Psoas muscle (tissue), 7 donors: ENCODE measurements at regions not wholly inside any gene's neighbourhood (a gene's known extent, or its start where the extent isn't known, plus 50 kb on each side); places are given as distances from the start of the nearest gene placed in this dataset.

ENCODE experiments used
- ATAC-seq, 4 donors: fragments of 200-7000 bp; cut with Tn5 transposase; one replicate each; pipeline ENCODE4 v1.9.1; 2020; ENCODE audit warnings: moderate library complexity in 3 of 4, mild to moderate bottlenecking in 2 of 4
- DNase-seq, 2 donors: peaks; one replicate each; pipeline ENCODE4 v3.0.0-alpha.2; 2020
- H3K27ac ChIP-seq: fragments of 200-600 bp; one replicate; pipeline ENCODE4 v1.8.0; 2022
- H3K27me3 ChIP-seq, 3 donors: fragments of 200-600 bp in 1 of 3; one replicate each; pipeline versions ENCODE4 v1.6.1 to v1.8.0; 2013 to 2022; ENCODE audit warnings: low read length in 2 of 3, mild to moderate bottlenecking in 2 of 3, moderate library complexity in 1 of 3; ENCODE audit not compliant: insufficient read depth in 3 of 3
- H3K36me3 ChIP-seq, 2 donors: fragments of 200-600 bp in 1 of 2; one replicate each; pipeline versions ENCODE4 v1.6.1 to v1.8.0; 2013 to 2022; ENCODE audit warnings: low read depth in 1 of 2, mild to moderate bottlenecking in 1 of 2, moderate library complexity in 1 of 2; ENCODE audit not compliant: insufficient read depth in 1 of 2
- H3K4me1 ChIP-seq: fragments of 200-600 bp; one replicate; pipeline ENCODE4 v1.8.0; 2022
- H3K4me3 ChIP-seq: fragments of 200-600 bp; one replicate; pipeline ENCODE4 v1.8.0; 2022; ENCODE audit warnings: mild to moderate bottlenecking
- H3K9me3 ChIP-seq: fragments of 200-600 bp; one replicate; pipeline ENCODE4 v1.8.0; 2022
- CTCF ChIP-seq: fragments of 200-600 bp; IDR thresholded peaks from one replicate; pipeline ENCODE4 v1.8.0; 2022; ENCODE audit warnings: antibody characterized with exemption
- WGBS, 3 donors: extraction: QIAGEN DNeasy Blood & Tissue Kit; methylation state at CpG; one replicate each; pipeline versions ENCODE4 v1.1.6 to v1.1.7; 2013; 5-methylcytosine and 5-hydroxymethylcytosine counted together
- intact Hi-C, 2 donors: fragments of 100-400 bp; cut with DNase I; formaldehyde crosslinking; loops; one replicate each; pipeline versions ENCODE4 v1.11.0 to v1.14.2; 2022
- donor health status: healthy with polysubstance abuse.
- donor health status: DM: no; HTN: no; CAD: no; lungs with moderate emphysema.
- donor health status: Bipolar disorder and iron deficiency.
- donor health status: healthy.
- donor health status: DM: yes; HTN: yes; CAD: no.
- donor health status: DM: no; HTN: no; CAD: no.
- donor health status: DM: yes; HTN: yes; CAD: no.

DNA sequence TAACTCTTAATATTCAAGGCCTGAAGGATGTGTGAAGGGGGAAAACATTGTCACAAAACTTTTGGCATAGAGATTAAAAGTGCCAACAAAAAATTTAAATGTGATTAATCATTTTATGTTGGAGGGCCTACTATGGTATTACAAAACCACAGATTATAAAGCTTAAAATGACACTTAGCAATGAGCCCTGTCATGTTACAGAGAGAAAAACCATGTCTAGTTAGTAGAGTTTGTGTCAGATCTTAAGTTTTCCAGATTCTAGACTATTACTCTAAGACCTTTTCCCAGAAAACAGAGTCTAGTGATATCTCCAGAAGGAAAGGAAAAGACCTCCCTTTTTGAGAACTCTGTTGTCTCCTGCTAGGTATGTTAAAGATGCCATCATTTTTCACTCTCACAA, 239.1 kb upstream of the DKK2 start:
- DNase-seq, result no peak
- no peak for TF ChIP-seq CTCF
- intact Hi-C loops, result no loop called here

GRCh38 chr4:107270614-107271013, 234.5 kb upstream of the DKK2 start:
- H3K4me3 ChIP-seq, result no peak overlapping the region
- H3K27ac ChIP-seq, result no peak overlapping the region
- no peaks in the 10 kb centered on the region for H3K27me3 ChIP-seq
- H3K36me3 ChIP-seq, result no peaks in the 10 kb centered on the region
- intact Hi-C loops, result no loop called here
- no peaks in the 10 kb centered on the region for H3K9me3 ChIP-seq
- ATAC-seq (no peak), DNase-seq (peak; percentile 9 to 40)
- TF ChIP-seq CTCF, result no peak
- H3K4me1 ChIP-seq, result no peaks in the 10 kb centered on the region
- 88 to 93% (median 90%) methylated on average over 3 of the region's 3 CpGs for WGBS, 3 donors

More for the DNA sequence above, 239.1 kb upstream of the DKK2 start:
- no peaks in the 10 kb centered on the region for H3K9me3 ChIP-seq
- no peaks in the 10 kb centered on the region for H3K4me1 ChIP-seq
- H3K27me3 ChIP-seq, result no peaks in the 10 kb centered on the region
- ATAC-seq, result no peak
- no peaks in the 10 kb centered on the region for H3K36me3 ChIP-seq
- H3K27ac ChIP-seq, result no peak overlapping the region
- H3K4me3 ChIP-seq, result no peak overlapping the region

- H3K4me3 ChIP-seq, result no peak overlapping the region
- no peaks in the 10 kb centered on the region for H3K9me3 ChIP-seq
- ATAC-seq (no peak), DNase-seq (no peak)
- TF ChIP-seq CTCF, result no peak
- intact Hi-C loops, result no loop called here
- no peaks in the 10 kb centered on the region for H3K27me3 ChIP-seq
- WGBS, 3 donors, result 48 to 60% (median 55%) methylated on average over 2 of the region's 2 CpGs
- no peak overlapping the region for H3K27ac ChIP-seq
- H3K4me1 ChIP-seq, result no peaks in the 10 kb centered on the region
- H3K36me3 ChIP-seq, result no peaks in the 10 kb centered on the region
Observed at GRCh38 chr4:107269175-107269574, 233.1 kb upstream of the DKK2 start.

DNA sequence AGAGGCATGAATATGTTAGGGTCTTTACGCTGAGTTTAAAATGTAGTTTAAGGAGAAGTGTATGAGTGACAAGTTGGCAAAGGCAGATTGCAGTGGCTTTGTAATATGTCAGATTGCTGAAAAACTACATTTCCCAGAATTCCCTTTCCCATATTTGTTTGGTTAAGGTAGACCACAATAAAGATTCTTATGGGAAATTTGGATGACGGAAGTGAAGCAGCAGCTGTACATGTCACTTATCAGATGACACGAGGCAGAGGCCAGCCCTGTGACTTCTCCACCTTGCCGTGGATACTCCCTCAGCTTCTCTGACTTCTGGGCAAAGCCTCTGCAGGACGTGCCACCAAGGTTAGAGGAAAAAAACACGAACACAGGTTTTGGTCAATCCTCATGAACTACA, 229.7 kb upstream of the DKK2 start:
- Histone ChIP-seq H3K4me3 (no peak overlapping the region), H3K4me1 (no peaks in the 10 kb centered on the region), H3K36me3 (no peaks in the 10 kb centered on the region), H3K27me3 (no peaks in the 10 kb centered on the region), H3K9me3 (no peaks in the 10 kb centered on the region), H3K27ac (no peak overlapping the region)
- no peak for DNase-seq
- intact Hi-C loops, result no loop called here
- TF ChIP-seq CTCF, result no peak
- 55 to 69% (median 58%) methylated on average over 6 of the region's 6 CpGs for WGBS, 3 donors
- ATAC-seq, result no peak

GRCh38 chr4:107261241-107261874, 225.2 kb upstream of the DKK2 start:
- WGBS, 3 donors, result 57 to 59% (median 58%) methylated on average over 3 of the region's 3 CpGs
- H3K9me3 ChIP-seq, result no peaks in the 10 kb centered on the region
- H3K27ac ChIP-seq, result no peak overlapping the region
- no peaks in the 10 kb centered on the region for H3K36me3 ChIP-seq
- TF ChIP-seq CTCF, result no peak
- H3K4me3 ChIP-seq, result no peak overlapping the region
- intact Hi-C loops, result no loop called here
- no peaks in the 10 kb centered on the region for H3K27me3 ChIP-seq
- DNase-seq, result no peak
- no peaks in the 10 kb centered on the region for H3K4me1 ChIP-seq
- ATAC-seq, result no peak
